ENCODE measurements at regions not wholly inside any gene's neighbourhood (a gene's known extent, or its start where the extent isn't known, plus 50 kb on each side); places are given as distances from the start of the nearest gene placed in this dataset.

DNA sequence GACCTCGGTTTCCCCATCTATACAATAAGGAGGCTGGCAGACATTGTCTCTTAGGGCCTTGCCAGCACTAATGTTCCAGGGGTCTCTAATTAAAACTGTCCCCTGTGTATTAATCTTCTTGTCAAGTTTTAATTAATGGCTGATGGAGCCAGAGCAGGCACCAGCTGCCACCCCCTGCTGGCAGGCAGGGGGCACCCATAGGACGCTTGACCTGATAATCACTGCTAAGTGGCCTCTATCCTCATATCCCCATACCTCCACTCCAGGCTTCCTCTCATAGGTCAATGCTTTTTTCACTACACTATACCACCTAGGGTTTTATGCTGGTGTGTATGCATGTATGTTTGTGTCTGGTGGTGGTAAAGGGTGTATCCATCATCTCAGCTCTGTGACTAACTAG is 89.4 kb downstream of the EFNB1 start:
- DNase-seq: no peak

DNA sequence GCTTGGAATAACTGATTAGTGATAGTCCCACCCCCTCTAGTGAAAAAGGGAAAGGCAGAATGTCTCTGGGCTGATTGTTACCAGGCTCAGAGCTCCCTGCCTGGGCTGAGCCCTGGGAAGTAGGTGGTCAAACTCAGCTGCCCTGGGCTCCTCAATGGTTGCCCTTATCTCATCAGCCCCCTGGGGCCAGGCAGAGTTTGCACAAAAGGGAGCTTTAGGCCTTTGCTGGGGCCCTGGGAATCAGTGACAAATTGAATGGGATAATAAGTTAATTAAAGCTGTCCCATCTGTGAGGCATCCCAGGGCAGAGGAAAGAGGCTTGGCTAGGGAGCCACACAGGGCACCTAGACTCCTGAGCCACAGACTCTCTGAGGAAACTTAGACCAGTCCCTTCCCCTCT is 89.0 kb downstream of the EFNB1 start:
- peak; percentile 23 for DNase-seq

DNA sequence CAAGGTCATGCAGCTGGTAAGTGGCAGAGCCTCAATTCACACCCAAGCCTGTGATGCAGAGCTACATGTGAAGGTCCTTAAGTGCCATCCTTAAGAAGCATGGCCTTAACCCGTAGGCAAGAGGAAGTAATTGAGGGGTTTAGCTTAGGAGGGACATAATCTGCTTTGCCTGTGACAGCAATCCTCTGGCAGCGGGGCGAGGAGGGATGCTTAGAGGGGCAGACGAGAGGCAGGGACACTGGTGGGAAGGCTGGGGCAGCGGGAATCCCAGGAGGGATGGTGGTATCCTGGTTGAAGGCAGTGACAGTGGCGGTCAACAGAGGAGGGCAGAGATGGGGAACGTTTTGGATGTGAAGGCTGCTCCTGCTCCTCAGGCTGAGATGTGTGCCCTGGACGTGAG is 88.1 kb downstream of the EFNB1 start:
- no peak for DNase-seq

DNA sequence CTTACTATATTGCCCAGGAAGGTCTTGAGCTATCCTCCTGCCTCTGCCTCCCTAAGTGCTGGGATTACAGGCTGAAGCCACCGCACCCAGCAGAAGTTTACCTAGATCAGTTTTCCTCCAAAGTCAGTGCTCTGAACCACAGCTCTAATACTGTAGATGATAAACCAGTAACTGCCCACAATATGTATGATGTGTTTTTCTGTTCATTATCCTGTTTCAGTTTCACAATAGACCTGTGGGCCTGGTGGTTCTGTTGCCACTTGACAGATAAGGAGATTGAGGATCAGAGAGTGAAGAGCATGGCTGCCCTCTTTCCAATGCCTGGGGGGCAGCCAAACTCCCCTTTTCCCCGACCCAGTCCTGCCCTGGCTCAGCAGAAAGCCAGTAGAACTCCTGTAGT is 87.0 kb downstream of the EFNB1 start:
- peak; percentile 27 for DNase-seq

DNA sequence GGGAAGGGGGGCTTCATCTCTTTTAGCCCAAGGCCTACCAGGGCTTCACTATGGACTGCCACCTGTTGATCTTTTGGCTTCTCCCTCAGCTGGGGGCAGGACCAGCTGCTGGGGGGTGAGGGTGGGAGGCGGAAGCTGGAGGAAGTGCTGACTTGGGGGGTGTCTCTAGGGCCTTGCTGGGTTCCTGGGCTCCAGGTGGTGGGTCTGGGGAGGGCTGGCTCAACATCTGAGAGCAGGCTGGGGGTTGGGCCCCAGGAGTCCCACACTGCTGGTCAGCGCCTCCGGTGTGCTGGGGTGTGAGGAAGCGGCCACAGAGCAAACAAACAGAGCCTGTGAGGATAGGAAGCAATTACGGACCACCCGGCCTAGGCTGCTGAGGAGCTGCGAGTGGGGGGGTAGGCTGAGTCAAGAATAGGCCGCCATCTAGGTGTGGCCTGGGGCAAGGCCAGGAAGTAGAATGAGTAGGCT is 85.7 kb downstream of the EFNB1 start:
- no peak for DNase-seq

DNA sequence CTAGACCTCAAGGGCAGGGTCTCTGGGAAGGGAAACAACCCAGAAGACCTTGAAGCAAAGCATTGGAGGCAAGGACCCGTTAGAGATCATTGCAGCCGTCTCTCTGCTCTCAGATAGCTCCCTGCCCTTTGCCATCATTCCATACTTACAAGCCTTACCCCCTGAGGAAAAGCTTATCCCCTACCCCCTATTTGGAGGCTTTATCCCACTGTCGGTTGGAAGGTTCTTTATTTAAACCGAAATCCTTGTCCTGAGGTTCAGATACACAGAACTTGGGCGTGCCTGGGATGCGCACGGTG is 84.4 kb downstream of the EFNB1 start:
- no peak for DNase-seq

DNA sequence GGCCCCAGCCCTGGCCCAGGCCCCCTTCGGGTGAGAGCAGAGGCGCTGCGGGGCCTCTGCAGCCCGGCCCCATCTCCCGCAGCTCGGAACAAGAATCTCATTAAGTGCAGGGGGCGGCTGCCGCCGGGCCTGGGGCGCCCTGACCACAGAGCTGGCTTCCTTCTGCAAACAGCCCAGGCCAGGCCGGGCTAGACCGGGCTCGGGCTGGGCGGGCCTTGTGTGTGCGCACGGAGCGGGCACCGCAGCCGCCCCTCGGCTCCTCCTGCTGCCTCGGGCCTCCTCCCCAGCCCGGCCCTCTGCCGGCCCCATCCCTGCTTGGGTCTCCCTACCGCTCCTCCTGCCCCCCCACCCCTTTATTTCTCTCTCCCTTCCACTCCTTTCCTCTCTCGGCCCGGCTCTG is 83.3 kb downstream of the EFNB1 start:
- no peak for DNase-seq

DNA sequence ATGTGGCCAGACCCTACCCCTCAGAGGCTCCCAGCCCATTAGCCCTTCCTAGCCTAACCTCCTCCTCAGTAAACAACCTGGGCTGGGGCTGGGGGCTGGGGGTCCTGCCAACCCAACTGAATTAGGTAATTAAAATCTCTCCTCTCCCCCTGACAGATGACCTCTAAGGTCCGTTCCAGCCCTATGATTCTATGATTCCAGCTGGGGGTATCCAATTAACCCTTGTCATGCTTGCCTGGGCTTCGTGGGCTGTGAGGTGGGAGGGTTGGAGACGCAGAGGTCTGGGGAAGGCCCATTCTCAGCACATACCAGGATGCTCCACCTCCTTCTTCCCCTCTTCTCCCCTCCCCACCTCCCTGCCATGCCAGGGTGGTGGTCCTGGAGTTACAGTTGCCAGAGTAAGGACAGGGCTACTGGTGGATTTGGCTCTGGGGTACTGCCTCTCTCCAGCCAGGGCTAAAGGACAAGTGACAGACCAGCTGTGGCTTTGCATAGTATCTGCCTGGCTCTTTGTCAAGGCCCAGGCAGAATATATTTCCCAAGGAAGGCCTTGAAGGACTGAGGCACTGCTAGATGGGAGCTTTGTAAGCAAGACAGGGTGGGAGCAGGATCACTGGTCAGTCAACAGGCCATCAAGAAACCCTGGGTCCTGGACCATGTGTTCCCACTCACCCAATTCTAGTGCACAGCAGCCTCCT is 82.1 kb downstream of the EFNB1 start:
- DNase-seq: no peak

DNA sequence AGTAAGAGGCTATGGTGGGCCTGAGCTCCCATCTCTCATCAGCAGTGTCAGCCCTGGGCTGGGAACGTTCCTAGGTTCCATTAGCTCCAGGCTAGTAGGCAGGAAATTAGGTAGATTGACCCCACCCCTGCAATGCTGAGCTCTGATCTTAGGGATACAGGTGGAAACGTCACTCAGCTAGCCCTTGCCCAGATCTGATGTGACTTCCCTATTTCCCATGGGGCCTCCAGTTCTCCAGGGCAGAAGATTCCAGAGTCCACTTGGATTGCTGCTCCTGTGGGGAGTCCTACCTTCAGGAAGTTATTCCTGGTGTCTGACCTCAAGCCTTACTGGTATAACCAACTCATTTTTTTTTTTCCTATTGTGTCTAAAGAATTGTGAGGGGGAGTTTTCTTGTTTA is 81.1 kb downstream of the EFNB1 start:
- DNase-seq: no peak

DNA sequence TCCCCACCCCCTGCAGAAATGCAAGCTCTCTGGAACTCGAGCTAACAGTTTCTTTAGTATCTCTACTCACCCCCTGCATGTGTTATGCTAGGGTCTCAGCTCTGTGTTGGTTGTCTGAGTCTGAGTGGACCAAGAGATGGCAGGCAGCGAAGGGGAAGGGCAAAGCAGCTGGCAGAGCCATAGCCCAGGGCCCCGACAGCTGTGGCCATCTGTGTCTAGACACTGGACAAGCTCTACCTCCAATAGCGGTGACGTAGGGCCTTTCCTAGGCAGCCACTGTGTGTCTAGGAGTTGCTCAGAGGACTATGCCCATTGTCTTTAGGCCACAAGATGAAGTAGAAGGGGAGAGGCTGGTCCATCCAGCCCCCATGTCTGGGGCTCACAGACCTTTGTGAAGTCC is 79.2 kb downstream of the EFNB1 start:
- DNase-seq: no peak

DNA sequence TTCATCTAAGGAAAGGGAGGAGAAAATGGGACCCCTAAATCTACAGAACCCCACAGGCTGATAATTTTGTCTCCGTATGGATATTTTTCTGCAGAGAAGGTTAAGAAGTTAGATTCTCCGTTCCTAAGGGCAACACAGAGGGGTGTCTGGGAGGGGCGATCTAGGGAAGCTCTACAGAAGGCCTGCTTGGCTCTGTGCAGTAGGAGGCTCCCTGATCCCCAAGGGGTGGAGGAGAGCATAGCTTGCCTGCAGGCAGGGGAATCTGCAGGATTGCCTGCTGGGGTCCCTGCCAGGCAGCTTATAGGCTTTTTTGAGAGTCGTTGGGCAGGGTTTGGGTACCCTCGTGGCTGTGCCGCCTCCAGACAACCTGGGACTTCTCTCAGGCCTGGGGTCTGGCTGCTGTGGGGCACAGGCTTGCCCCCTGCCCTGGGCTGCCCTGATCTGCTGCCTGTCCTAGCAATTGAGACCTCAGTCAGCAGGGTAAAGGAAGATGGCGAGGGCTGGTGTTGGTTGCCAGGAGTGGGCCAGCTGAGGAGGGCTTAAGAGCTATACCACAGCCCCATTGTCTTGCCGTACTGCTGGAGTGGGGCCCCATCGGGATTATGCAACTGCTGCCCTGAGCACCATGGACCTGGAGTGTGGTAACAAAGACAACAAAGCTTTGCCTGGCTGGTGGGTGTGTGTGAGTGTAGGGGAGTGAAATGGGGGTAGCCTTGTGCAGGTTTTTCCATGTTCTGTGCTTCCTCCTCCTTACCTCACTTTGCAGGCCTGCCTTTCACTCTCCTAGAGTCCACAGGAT is 74.1 kb downstream of the EFNB1 start:
- no peak for DNase-seq

DNA sequence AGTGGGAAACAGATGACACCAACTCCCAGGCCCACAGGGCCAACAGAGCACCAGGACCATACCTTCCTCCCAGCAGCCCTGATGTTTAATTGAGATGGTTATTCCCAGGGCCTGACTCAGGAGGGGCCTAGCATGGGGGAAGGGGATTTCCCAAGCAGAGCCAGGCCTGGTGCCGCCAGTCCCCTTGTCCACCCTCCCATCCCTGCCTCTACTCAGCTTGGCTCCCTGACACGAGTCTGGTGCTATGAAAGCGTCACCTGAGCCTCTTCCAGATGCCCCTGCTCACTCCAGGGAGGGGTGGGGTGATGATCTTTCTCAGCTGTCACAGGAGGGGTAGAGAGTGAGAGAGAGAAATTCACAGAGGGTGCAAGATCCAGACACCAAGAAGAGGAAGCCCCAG is 72.7 kb downstream of the EFNB1 start:
- no peak for DNase-seq

DNA sequence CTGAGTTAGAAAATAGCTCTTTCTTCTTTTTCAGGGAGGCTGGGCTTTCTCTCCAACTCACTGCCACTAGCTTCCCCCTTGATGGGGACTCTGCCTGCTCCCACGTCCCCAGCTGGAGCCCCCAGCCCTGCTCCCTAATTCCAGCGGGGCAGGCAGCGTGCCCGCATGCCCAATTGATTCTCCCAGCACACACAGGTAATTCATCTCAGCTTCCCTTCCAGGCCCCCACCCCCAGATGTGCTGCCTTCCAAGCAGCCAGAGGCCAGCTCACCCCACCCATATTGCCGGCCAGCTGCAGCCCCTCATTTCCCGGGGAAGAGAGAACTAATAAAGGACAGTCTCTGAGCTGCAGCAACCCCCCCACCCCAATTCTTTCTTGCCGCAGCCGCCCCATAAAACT is 69.8 kb downstream of the EFNB1 start:
- no peak for DNase-seq

DNA sequence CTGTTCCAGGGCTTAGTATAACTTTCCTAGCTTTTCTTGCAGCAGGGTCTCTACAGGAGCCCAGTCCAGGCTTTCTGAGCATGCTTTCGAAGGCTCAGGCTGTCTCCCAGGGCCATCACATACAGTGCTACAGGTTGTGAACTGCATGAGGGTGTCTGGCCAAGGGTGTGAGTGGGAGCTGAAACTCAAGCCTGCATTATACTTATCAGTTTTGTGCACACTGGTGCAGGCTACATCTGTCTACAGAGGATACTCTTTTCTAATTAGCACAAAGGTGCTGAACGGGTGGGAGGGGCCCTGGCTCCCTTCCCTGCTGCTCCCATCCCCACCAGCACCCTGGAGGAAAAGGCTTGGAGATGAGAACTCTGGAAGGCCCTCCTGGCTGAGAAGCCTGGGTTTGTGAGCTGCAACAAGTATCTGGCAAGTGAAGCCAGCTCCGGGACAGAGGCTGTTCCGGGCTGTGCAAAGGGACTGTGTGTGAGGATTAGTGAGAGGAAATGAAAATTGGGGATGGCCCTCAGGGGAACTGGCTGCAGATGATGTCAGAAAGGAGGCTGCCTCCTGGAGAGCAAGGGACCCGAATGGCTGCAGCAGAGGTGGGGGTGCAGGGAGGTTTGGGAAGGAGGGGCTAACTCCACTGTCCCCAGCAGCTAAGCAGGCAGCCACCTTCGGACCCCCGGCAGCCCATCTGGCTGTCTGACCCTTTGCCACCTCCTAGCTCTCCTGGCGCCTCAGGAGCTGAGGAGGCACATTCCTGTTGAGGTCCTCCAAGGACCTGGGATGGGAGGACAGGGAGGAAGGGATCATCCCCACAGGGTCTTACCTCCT is 68.5 kb downstream of the EFNB1 start:
- DNase-seq: peak; percentile 76

DNA sequence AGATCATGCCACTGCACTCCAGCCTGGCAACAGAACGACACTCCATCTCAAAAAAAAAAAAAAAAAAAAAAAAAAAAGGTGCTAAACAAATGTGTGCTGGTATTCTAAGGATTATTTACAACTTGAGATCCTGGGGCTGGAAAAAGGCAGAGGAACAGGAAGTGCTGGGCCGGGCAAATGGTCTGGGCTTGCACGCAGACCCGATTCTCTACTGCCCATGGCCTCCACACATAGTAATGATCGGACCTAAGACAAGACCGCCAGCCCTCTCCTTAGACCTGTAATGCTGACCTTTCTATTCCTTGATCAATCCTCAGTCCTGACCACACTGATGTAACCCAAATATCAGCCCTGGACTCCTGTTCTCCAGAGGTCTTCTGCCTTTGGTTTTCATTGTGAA is 67.8 kb downstream of the EFNB1 start:
- no peak for DNase-seq

DNA sequence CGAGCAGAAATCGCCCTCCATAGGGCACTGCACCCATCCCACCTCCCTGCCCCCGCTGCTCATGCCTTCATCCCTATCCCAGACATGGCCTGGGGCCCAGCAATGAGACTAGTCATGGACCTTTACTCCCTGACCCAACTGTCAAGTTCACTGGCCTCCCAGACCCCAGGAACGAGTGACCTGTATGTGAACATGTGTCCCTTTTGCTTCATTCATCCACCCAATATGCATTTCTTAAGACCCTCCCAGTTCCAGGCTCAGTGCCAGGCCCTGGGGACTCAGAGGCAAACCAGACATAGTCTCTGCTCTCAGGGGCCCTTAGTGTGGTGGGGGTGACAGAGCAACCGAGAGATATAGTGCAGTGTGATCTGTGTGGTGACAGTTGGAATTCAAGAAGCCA is 67.0 kb downstream of the EFNB1 start:
- peak; percentile 54 for DNase-seq

DNA sequence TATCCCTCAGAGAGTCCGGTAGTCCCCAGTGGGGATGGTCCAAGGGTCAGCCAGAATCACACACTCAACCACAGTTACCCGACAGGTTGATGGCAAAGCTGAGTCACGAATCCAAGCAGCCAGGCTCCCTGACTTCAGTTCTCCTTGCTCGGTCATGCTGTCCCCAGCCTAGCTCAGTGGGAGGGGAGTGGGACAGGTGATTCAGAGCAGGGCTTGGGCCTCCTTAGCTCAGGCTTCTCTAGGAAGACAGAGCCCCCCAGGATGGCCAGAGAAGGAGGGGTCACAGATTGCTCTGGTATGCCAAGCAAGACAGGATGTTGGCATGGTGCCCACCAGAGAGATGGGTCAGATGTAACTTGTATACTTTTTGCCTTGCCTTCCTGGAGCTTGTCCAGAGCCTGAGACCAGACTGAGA is 66.5 kb downstream of the EFNB1 start:
- peak; percentile 62 for DNase-seq

DNA sequence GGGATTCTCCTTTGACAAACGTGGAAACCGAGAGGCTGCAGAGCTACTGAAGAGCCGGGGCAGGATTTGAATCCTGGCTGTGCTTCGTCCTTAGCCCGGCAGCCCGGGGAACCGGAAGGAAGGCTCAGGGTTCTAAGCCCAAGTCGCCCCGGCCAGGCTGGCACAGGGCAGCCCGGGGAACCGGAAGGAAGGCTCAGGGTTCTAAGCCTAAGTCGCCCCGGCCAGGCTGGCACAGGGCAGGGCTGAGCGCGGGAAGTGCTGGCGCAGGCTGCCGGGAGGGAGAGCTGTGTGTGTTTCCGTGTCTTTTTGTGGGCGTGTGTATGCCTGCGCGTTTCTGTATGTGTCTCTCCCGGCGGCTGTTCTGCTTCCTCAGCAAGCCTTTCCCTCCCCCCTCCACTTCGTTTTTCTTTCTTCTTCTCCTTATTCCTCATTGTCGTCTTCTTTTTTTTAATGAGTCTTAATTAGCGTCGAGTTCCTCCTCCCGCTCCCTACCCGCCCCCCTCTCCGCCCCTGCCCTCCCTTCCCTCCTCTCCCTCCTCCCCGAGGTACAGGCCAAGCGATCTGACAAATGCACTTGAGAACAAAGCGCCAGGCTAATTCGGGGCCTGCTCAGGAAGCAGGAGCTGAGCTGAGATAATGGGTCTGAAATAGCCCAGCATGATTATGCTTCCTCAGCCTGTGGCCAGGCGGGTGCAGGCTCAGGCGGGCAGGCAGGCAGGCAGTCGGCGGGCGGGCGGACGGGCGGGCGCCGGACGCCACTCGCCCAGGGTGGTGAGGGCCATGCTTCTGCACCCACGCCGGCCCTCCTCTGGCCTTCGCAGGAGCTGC is 65.9 kb downstream of the EFNB1 start:
- DNase-seq: peak; percentile 69

DNA sequence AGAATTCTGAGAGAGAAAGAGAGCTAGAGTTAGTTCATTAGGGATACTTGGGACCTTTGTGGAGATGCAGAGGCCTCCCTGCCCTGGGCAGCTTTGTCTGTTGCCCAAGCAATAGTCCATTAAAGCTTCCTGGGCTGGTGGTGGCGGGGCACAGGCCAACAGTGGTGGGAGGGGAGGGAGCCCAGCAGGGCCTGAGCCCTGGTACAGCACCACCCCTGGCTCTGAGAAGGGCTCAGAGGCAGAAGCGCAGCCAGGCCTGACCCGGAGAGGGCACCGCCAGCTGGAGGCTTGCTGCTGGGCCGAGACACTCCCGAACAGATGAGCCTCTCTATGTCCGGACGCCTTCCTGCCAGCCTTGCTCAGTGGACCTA is 65.3 kb downstream of the EFNB1 start:
- no peak for DNase-seq

DNA sequence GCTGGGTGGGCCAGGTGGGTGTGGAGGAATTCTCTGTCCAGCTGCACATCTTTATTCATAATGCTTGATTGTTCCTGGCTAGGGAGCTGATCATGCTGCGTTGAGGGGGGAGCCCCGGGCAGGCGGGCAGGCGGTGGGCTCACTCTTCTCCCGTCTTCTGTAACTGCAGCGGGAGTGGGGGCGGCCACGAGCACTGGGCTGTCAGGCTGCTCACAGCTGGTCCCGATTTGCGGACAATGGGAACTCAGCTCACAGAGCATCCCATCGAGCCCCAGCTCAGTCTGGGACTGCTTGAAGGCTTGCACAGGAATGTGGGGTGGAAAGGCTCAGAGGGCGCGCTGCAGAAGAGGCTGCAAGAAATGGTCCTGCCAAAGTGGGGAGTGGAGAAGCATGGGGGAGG is 63.8 kb downstream of the EFNB1 start:
- DNase-seq: no peak

DNA sequence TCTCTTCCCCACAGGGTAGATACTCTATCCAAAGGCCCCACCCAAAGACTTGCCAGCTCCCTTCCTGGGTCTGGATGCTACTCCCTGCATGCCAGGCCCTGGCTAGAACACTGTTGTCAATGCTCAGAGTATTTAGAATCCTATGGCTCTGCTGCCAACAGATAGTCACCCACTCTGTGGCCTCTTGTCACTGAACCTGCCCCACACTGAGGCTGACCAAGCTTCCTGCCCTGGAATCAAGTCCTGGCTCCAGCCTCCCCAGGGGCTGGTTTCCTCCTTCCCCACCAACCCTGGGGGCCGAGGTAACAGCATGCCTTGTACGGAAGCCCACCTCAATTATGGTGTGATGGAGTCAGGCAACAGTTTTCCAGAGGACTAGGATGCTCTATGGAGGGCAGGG is 63.3 kb downstream of the EFNB1 start:
- DNase-seq: no peak

All from hematopoietic multipotent progenitor cell treated with erythropoietin and hydrocortisone succinate and interleukin-3 and kit ligand, for 6 days (in vitro differentiated cells).